Body of pancreas (tissue), 4 donors: ENCODE measurements at regions not wholly inside any gene's neighbourhood (a gene's known extent, or its start where the extent isn't known, plus 50 kb on each side); places are given as distances from the start of the nearest gene placed in this dataset.

Source experiments
- CTCF ChIP-seq, 7 experiments: fragments of 450-650 bp in 4 of 7; fragments of 200-600 bp in 3 of 7; sonication (generic) in 3 of 7; IDR thresholded peaks; one replicate each; pipeline ENCODE4 v1.5.1; 2016 to 2019; ENCODE audit warnings: antibody characterized with exemption in 7 of 7
- POLR2A ChIP-seq, 3 donors: fragments of 450-650 bp; IDR thresholded peaks; one replicate each; pipeline ENCODE4 v1.6.1; 2016; ENCODE audit warnings: antibody characterized with exemption in 3 of 3, mild to moderate bottlenecking in 2 of 3

GRCh38 chr5:117326997-117327396 is 752.4 kb upstream of the SEMA6A start:
- TF ChIP-seq CTCF (IDR thresholded peaks at IDR 0.05) (no peak), POLR2A (IDR thresholded peaks at IDR 0.05) (no peak)
